ENCODE measurements at regions not wholly inside any gene's neighbourhood (a gene's known extent, or its start where the extent isn't known, plus 50 kb on each side); places are given as distances from the start of the nearest gene placed in this dataset.

- BruUV-seq (replicated peaks), result no TSS peak
Observed at GRCh38 chr14:58864751-58865513, 227.2 kb downstream of the DACT1 start.

DNA sequence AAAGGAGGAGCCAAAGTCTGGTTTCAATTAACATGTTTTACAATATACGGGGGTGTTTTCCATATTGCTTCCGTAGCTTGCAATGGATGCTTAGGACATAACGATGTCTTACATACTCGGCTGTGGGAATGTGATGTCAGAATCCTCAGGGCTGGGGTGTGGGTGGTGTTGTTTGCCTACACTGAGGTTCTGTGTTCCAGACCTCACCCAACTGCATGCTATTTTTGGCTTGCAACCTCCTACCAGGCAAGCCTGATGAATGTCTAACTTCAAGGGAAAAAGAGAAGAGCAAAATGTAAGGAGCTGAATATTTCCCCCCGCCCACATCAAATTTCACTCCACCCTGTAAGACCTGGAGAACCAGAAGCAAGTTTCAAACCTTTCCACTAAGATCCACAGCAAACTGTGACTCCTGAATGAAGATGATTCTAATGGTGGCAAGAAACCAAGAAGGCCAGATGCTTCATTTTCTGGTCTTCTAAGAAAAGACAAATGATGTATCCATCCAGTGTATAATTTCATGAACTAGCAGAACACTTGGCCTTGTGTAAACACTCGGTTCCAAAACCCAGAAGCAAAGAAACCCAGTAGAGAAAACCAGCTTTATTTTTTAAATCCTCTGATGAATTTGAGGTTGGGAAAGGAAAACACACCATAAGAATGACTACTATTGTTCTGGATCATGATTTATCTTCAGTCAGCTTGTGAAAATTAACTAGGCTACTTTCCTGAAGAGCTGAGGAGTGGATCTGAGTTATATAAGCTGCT, 227.9 kb downstream of the DACT1 start:
- no peaks in the 10 kb centered on the region for H3K36me3 ChIP-seq (ENCODE audit: insufficient read depth, low read length)
- no peaks in the 10 kb centered on the region for H3K79me2 ChIP-seq (ENCODE audit: insufficient read depth, low read depth, low read length)
- intact Hi-C loops (cut with micrococcal nuclease; ENCODE audit: unreplicated experiment), result no loop called here
- BruUV-seq (replicated peaks), result no TSS peak
- H2AFZ ChIP-seq (ENCODE audit: low read length), result no peak overlapping the region
- no peaks in the 10 kb centered on the region for H3K9me2 ChIP-seq (ENCODE audit: insufficient read depth, low read length)
- TF ChIP-seq EZH2phosphoT487 (IDR thresholded peaks at IDR 0.05; ENCODE audit: borderline replicate concordance, low read depth, low read length), result no peak
- TF ChIP-seq CTCF (conservative IDR thresholded peaks at IDR 0.05; ENCODE audit: low read length), result no peak
- no peaks in the 10 kb centered on the region for H3K4me1 ChIP-seq (ENCODE audit: insufficient read depth, low read length, poor library complexity, severe bottlenecking)
- CTCF ChIA-PET (ENCODE audit: unreplicated experiment), result no interaction called here
- H3K27ac ChIP-seq (ENCODE audit: low read depth, low read length, poor library complexity, severe bottlenecking), result no peak overlapping the region
- no peak overlapping the region for H3K4me3 ChIP-seq (ENCODE audit: low read depth, low read length, poor library complexity, severe bottlenecking)
- POLR2A ChIA-PET, result interaction anchor here (0.7 to 1.7 kb wide), 2 partner anchors 10 to 11 kb away, joined by 3 to 4 read pairs; no protein-coding TSS in a partner anchor
- no peaks in the 10 kb centered on the region for H3K9me3 ChIP-seq (ENCODE audit: low read length)
- no peak overlapping the region for H3K4me2 ChIP-seq (ENCODE audit: low read length)
- H4K20me1 ChIP-seq (ENCODE audit: insufficient read depth, low read length), result no peaks in the 10 kb centered on the region
- DNase-seq (ENCODE audit: low spot score), result no peak

More at GRCh38 chr14:58864751-58865513, 227.2 kb downstream of the DACT1 start:
- Histone ChIP-seq H3K79me2 (ENCODE audit: insufficient read depth, low read depth, low read length) (no peaks in the 10 kb centered on the region), H3K4me1 (ENCODE audit: insufficient read depth, low read length, poor library complexity, severe bottlenecking) (no peaks in the 10 kb centered on the region), H3K4me3 (ENCODE audit: low read depth, low read length, poor library complexity, severe bottlenecking) (no peak overlapping the region), H3K4me2 (ENCODE audit: low read length) (no peak overlapping the region), H3K9me2 (ENCODE audit: insufficient read depth, low read length) (no peaks in the 10 kb centered on the region), H2AFZ (ENCODE audit: low read length) (no peak overlapping the region), H3K36me3 (ENCODE audit: insufficient read depth, low read length) (no peaks in the 10 kb centered on the region), H3K27ac (ENCODE audit: low read depth, low read length, poor library complexity, severe bottlenecking) (no peak overlapping the region), H3K9me3 (ENCODE audit: low read length) (no peaks in the 10 kb centered on the region), H4K20me1 (ENCODE audit: insufficient read depth, low read length) (no peaks in the 10 kb centered on the region)
- no peak for DNase-seq (ENCODE audit: low spot score)
- POLR2A ChIA-PET, result no interaction called here
- intact Hi-C loops (cut with micrococcal nuclease; ENCODE audit: unreplicated experiment), result no loop called here
- TF ChIP-seq EZH2phosphoT487 (IDR thresholded peaks at IDR 0.05; ENCODE audit: borderline replicate concordance, low read depth, low read length) (no peak), CTCF (conservative IDR thresholded peaks at IDR 0.05; ENCODE audit: low read length) (no peak)
- CTCF ChIA-PET (ENCODE audit: unreplicated experiment), result no interaction called here

GRCh38 chr14:58866391-58866790, 228.6 kb downstream of the DACT1 start:
- H3K9me3 ChIP-seq (ENCODE audit: low read length), result no peaks in the 10 kb centered on the region
- no peak for DNase-seq (ENCODE audit: low spot score)
- no peaks in the 10 kb centered on the region for H3K4me1 ChIP-seq (ENCODE audit: insufficient read depth, low read length, poor library complexity, severe bottlenecking)
- intact Hi-C loops (cut with micrococcal nuclease; ENCODE audit: unreplicated experiment), result no loop called here
- no peak for TF ChIP-seq EZH2phosphoT487 (IDR thresholded peaks at IDR 0.05; ENCODE audit: borderline replicate concordance, low read depth, low read length)
- no peak for TF ChIP-seq CTCF (conservative IDR thresholded peaks at IDR 0.05; ENCODE audit: low read length)
- ChIA-PET POLR2A (interaction anchor here (0.6 to 1.7 kb wide), 3 partner anchors 10 to 223 kb away, joined by 3 to 5 read pairs (median 4); no protein-coding TSS in a partner anchor), CTCF (ENCODE audit: unreplicated experiment) (no interaction called here)
- BruUV-seq (replicated peaks), result no TSS peak
- no peaks in the 10 kb centered on the region for H3K79me2 ChIP-seq (ENCODE audit: insufficient read depth, low read depth, low read length)
- H3K27ac ChIP-seq (ENCODE audit: low read depth, low read length, poor library complexity, severe bottlenecking), result no peak overlapping the region
- H3K36me3 ChIP-seq (ENCODE audit: insufficient read depth, low read length), result no peaks in the 10 kb centered on the region
- H2AFZ ChIP-seq (ENCODE audit: low read length), result no peak overlapping the region
- H3K9me2 ChIP-seq (ENCODE audit: insufficient read depth, low read length), result no peaks in the 10 kb centered on the region
- no peaks in the 10 kb centered on the region for H4K20me1 ChIP-seq (ENCODE audit: insufficient read depth, low read length)
- H3K4me2 ChIP-seq (ENCODE audit: low read length), result no peak overlapping the region
- no peak overlapping the region for H3K4me3 ChIP-seq (ENCODE audit: low read depth, low read length, poor library complexity, severe bottlenecking)

All from OCI-LY7 (cell line).